ENCODE measurements at regions not wholly inside any gene's neighbourhood (a gene's known extent, or its start where the extent isn't known, plus 50 kb on each side); places are given as distances from the start of the nearest gene placed in this dataset.

- Histone ChIP-seq H3K4me3 (no peak overlapping the region), H3K27ac (no peak overlapping the region), H3K36me3 (ENCODE audit: insufficient read depth, low read length) (no peaks in the 10 kb centered on the region), H3K9ac (ENCODE audit: insufficient read length) (no peak overlapping the region), H3K9me3 (ENCODE audit: low read depth, low read length) (no peaks in the 10 kb centered on the region)
- TF ChIP-seq POLR2AphosphoS5 (IDR thresholded peaks at IDR 0.05; ENCODE audit: borderline replicate concordance, low read depth, low read length) (no peak), FOXP2 (optimal IDR thresholded peaks at IDR 0.05; ENCODE audit: control extremely low read depth, extremely low read length, insufficient read depth) (no peak), EZH2 (IDR thresholded peaks at IDR 0.05) (no peak)
- no peak for DNase-seq (ENCODE audit: low read depth, low spot score)
Measured at GRCh38 chr16:35706901-35707300, 2247.5 kb downstream of the TP53TG3F start.

GRCh38 chr16:35711435-35711834, 2252.0 kb downstream of the TP53TG3F start:
- no peak overlapping the region for H3K9ac ChIP-seq (ENCODE audit: insufficient read length)
- TF ChIP-seq EZH2 (IDR thresholded peaks at IDR 0.05) (no peak), POLR2AphosphoS5 (IDR thresholded peaks at IDR 0.05; ENCODE audit: borderline replicate concordance, low read depth, low read length) (no peak), FOXP2 (optimal IDR thresholded peaks at IDR 0.05; ENCODE audit: control extremely low read depth, extremely low read length, insufficient read depth) (no peak)
- H3K4me3 ChIP-seq, result no peak overlapping the region
- H3K27ac ChIP-seq, result no peak overlapping the region
- DNase-seq (ENCODE audit: low read depth, low spot score), result no peak
- no peaks in the 10 kb centered on the region for H3K9me3 ChIP-seq (ENCODE audit: low read depth, low read length)
- H3K36me3 ChIP-seq (ENCODE audit: insufficient read depth, low read length), result no peaks in the 10 kb centered on the region

- no peak for DNase-seq (ENCODE audit: low read depth, low spot score)
- H3K9me3 ChIP-seq (ENCODE audit: low read depth, low read length), result no peaks in the 10 kb centered on the region
Measured at GRCh38 chr16:35711958-35712357, 2252.5 kb downstream of the TP53TG3F start.

GRCh38 chr16:35713762-35714650, 2254.6 kb downstream of the TP53TG3F start:
- no peak for DNase-seq (ENCODE audit: low read depth, low spot score)
- no peaks in the 10 kb centered on the region for H3K9me3 ChIP-seq (ENCODE audit: low read depth, low read length)
- no peak overlapping the region for H3K27ac ChIP-seq
- H3K36me3 ChIP-seq (ENCODE audit: insufficient read depth, low read length), result no peaks in the 10 kb centered on the region
- H3K9ac ChIP-seq (ENCODE audit: insufficient read length), result no peak overlapping the region
- no peak overlapping the region for H3K4me3 ChIP-seq
- no peak for TF ChIP-seq POLR2AphosphoS5 (IDR thresholded peaks at IDR 0.05; ENCODE audit: borderline replicate concordance, low read depth, low read length)
- no peak for TF ChIP-seq EZH2 (IDR thresholded peaks at IDR 0.05)
- TF ChIP-seq FOXP2 (optimal IDR thresholded peaks at IDR 0.05; ENCODE audit: control extremely low read depth, extremely low read length, insufficient read depth), result no peak

More at GRCh38 chr16:35711958-35712357, 2252.5 kb downstream of the TP53TG3F start:
- no peak overlapping the region for H3K9ac ChIP-seq (ENCODE audit: insufficient read length)
- TF ChIP-seq FOXP2 (optimal IDR thresholded peaks at IDR 0.05; ENCODE audit: control extremely low read depth, extremely low read length, insufficient read depth), result no peak
- TF ChIP-seq POLR2AphosphoS5 (IDR thresholded peaks at IDR 0.05; ENCODE audit: borderline replicate concordance, low read depth, low read length), result no peak
- TF ChIP-seq EZH2 (IDR thresholded peaks at IDR 0.05), result no peak
- no peak overlapping the region for H3K27ac ChIP-seq
- H3K4me3 ChIP-seq, result no peak overlapping the region
- H3K36me3 ChIP-seq (ENCODE audit: insufficient read depth, low read length), result no peaks in the 10 kb centered on the region

GRCh38 chr16:35714665-35715064, 2255.3 kb downstream of the TP53TG3F start:
- Histone ChIP-seq H3K9me3 (ENCODE audit: low read depth, low read length) (no peaks in the 10 kb centered on the region), H3K27ac (no peak overlapping the region), H3K4me3 (no peak overlapping the region), H3K36me3 (ENCODE audit: insufficient read depth, low read length) (no peaks in the 10 kb centered on the region), H3K9ac (ENCODE audit: insufficient read length) (no peak overlapping the region)
- no peak for TF ChIP-seq POLR2AphosphoS5 (IDR thresholded peaks at IDR 0.05; ENCODE audit: borderline replicate concordance, low read depth, low read length)
- TF ChIP-seq FOXP2 (optimal IDR thresholded peaks at IDR 0.05; ENCODE audit: control extremely low read depth, extremely low read length, insufficient read depth), result no peak
- no peak for TF ChIP-seq EZH2 (IDR thresholded peaks at IDR 0.05)
- no peak for DNase-seq (ENCODE audit: low read depth, low spot score)

GRCh38 chr16:35724551-35724950, 2265.1 kb downstream of the TP53TG3F start:
- H3K9me3 ChIP-seq (ENCODE audit: low read depth, low read length), result no peaks in the 10 kb centered on the region
- DNase-seq (ENCODE audit: low read depth, low spot score), result no peak

GRCh38 chr16:35725949-35726348, 2266.5 kb downstream of the TP53TG3F start:
- H3K9ac ChIP-seq (ENCODE audit: insufficient read length), result no peak overlapping the region
- H3K4me3 ChIP-seq, result no peak overlapping the region
- no peak overlapping the region for H3K27ac ChIP-seq
- H3K36me3 ChIP-seq (ENCODE audit: insufficient read depth, low read length), result no peaks in the 10 kb centered on the region
- TF ChIP-seq FOXP2 (optimal IDR thresholded peaks at IDR 0.05; ENCODE audit: control extremely low read depth, extremely low read length, insufficient read depth), result no peak
- TF ChIP-seq POLR2AphosphoS5 (IDR thresholded peaks at IDR 0.05; ENCODE audit: borderline replicate concordance, low read depth, low read length), result no peak
- TF ChIP-seq EZH2 (IDR thresholded peaks at IDR 0.05), result no peak
- DNase-seq (ENCODE audit: low read depth, low spot score), result no peak
- no peaks in the 10 kb centered on the region for H3K9me3 ChIP-seq (ENCODE audit: low read depth, low read length)

More at GRCh38 chr16:35724551-35724950, 2265.1 kb downstream of the TP53TG3F start:
- TF ChIP-seq EZH2 (IDR thresholded peaks at IDR 0.05) (no peak), POLR2AphosphoS5 (IDR thresholded peaks at IDR 0.05; ENCODE audit: borderline replicate concordance, low read depth, low read length) (no peak), FOXP2 (optimal IDR thresholded peaks at IDR 0.05; ENCODE audit: control extremely low read depth, extremely low read length, insufficient read depth) (no peak)
- no peaks in the 10 kb centered on the region for H3K36me3 ChIP-seq (ENCODE audit: insufficient read depth, low read length)
- H3K4me3 ChIP-seq, result no peak overlapping the region
- no peak overlapping the region for H3K27ac ChIP-seq
- no peak overlapping the region for H3K9ac ChIP-seq (ENCODE audit: insufficient read length)

- Histone ChIP-seq H3K27ac (no peak overlapping the region), H3K9me3 (ENCODE audit: low read depth, low read length) (no peaks in the 10 kb centered on the region), H3K9ac (ENCODE audit: insufficient read length) (no peak overlapping the region), H3K4me3 (no peak overlapping the region), H3K36me3 (ENCODE audit: insufficient read depth, low read length) (no peaks in the 10 kb centered on the region)
- TF ChIP-seq POLR2AphosphoS5 (IDR thresholded peaks at IDR 0.05; ENCODE audit: borderline replicate concordance, low read depth, low read length) (no peak), FOXP2 (optimal IDR thresholded peaks at IDR 0.05; ENCODE audit: control extremely low read depth, extremely low read length, insufficient read depth) (no peak), EZH2 (IDR thresholded peaks at IDR 0.05) (no peak)
- DNase-seq (ENCODE audit: low read depth, low spot score), result no peak
Measured at GRCh38 chr16:35730251-35730650, 2270.8 kb downstream of the TP53TG3F start.
